Mucosa of rectum (tissue), 2 donors: ENCODE measurements at regions not wholly inside any gene's neighbourhood (a gene's known extent, or its start where the extent isn't known, plus 50 kb on each side); places are given as distances from the start of the nearest gene placed in this dataset.

Source experiments
- H3K27ac ChIP-seq, 2 donors: one replicate each; pipeline ENCODE4 v1.7.0; 2013; ENCODE audit warnings: inconsistent platforms in 2 of 2, low read depth in 2 of 2, low read length in 2 of 2
- H3K27me3 ChIP-seq, 2 donors: one replicate each; pipeline ENCODE4 v1.7.0; 2013; ENCODE audit warnings: low read length in 2 of 2; ENCODE audit not compliant: control insufficient read depth in 2 of 2, insufficient read depth in 2 of 2
- H3K36me3 ChIP-seq, 2 donors: one replicate each; pipeline ENCODE4 v1.7.0; 2013; ENCODE audit warnings: low read length in 2 of 2; ENCODE audit not compliant: control insufficient read depth in 2 of 2, insufficient read depth in 2 of 2
- H3K4me1 ChIP-seq, 2 donors: one replicate each; pipeline ENCODE4 v1.7.0; 2013; ENCODE audit warnings: low read length in 2 of 2, mild to moderate bottlenecking in 1 of 2; ENCODE audit not compliant: control insufficient read depth in 2 of 2, insufficient read depth in 2 of 2
- H3K4me3 ChIP-seq, 2 donors: one replicate each; pipeline ENCODE4 v1.7.0; 2013; ENCODE audit warnings: low read length in 2 of 2
- H3K9ac ChIP-seq, 2 donors: one replicate each; pipeline ENCODE4 v1.7.0; 2013; ENCODE audit warnings: low read length in 2 of 2, low read depth in 1 of 2, mild to moderate bottlenecking in 1 of 2
- H3K9me3 ChIP-seq, 2 donors: one replicate each; pipeline ENCODE4 v1.7.0; 2013; ENCODE audit warnings: low read length in 2 of 2; ENCODE audit not compliant: control insufficient read depth in 2 of 2
- donor health status: healthy.
- donor health status: Normal muscosa, but diverticular disease.

GRCh38 chr5:145166110-145166509 is 669.0 kb downstream of the PRELID2 start:
- Histone ChIP-seq H3K4me3 (no peak overlapping the region), H3K36me3 (no peaks in the 10 kb centered on the region), H3K4me1 (no peaks in the 10 kb centered on the region)

GRCh38 chr5:145163876-145164275 is 671.3 kb downstream of the PRELID2 start:
- no peaks in the 10 kb centered on the region for H3K27me3 ChIP-seq
- no peak overlapping the region for H3K27ac ChIP-seq
- no peak overlapping the region for H3K9ac ChIP-seq

More at GRCh38 chr5:145166110-145166509, 669.0 kb downstream of the PRELID2 start:
- no peaks in the 10 kb centered on the region for H3K27me3 ChIP-seq
- H3K9ac ChIP-seq = no peak overlapping the region
- H3K9me3 ChIP-seq = no peaks in the 10 kb centered on the region
- H3K27ac ChIP-seq = no peak overlapping the region

GRCh38 chr5:145162626-145163025 is 672.5 kb downstream of the PRELID2 start:
- H3K4me1 ChIP-seq = no peaks in the 10 kb centered on the region
- no peak overlapping the region for H3K4me3 ChIP-seq
- H3K36me3 ChIP-seq = no peaks in the 10 kb centered on the region
- H3K27me3 ChIP-seq = no peaks in the 10 kb centered on the region
- H3K9me3 ChIP-seq = no peaks in the 10 kb centered on the region
- H3K27ac ChIP-seq = no peak overlapping the region
- H3K9ac ChIP-seq = no peak overlapping the region

More at GRCh38 chr5:145163876-145164275, 671.3 kb downstream of the PRELID2 start:
- no peaks in the 10 kb centered on the region for H3K9me3 ChIP-seq
- H3K36me3 ChIP-seq = no peaks in the 10 kb centered on the region
- no peak overlapping the region for H3K4me3 ChIP-seq
- no peaks in the 10 kb centered on the region for H3K4me1 ChIP-seq

- Histone ChIP-seq H3K27ac (no peak overlapping the region), H3K9ac (no peak overlapping the region), H3K9me3 (no peaks in the 10 kb centered on the region), H3K36me3 (no peaks in the 10 kb centered on the region), H3K27me3 (no peaks in the 10 kb centered on the region), H3K4me3 (no peak overlapping the region), H3K4me1 (no peaks in the 10 kb centered on the region)
These were observed 673.8 kb downstream of the PRELID2 start for GRCh38 chr5:145161391-145161790.

GRCh38 chr5:145160679-145161078 is 674.5 kb downstream of the PRELID2 start:
- no peaks in the 10 kb centered on the region for H3K27me3 ChIP-seq
- H3K9me3 ChIP-seq = no peaks in the 10 kb centered on the region
- H3K9ac ChIP-seq = no peak overlapping the region
- no peaks in the 10 kb centered on the region for H3K4me1 ChIP-seq
- H3K36me3 ChIP-seq = no peaks in the 10 kb centered on the region
- H3K27ac ChIP-seq = no peak overlapping the region
- H3K4me3 ChIP-seq = no peak overlapping the region

- no peak overlapping the region for H3K4me3 ChIP-seq
- H3K9me3 ChIP-seq = no peaks in the 10 kb centered on the region
- H3K27ac ChIP-seq = no peak overlapping the region
- no peak overlapping the region for H3K9ac ChIP-seq
- no peaks in the 10 kb centered on the region for H3K36me3 ChIP-seq
- H3K27me3 ChIP-seq = no peaks in the 10 kb centered on the region
- H3K4me1 ChIP-seq = no peaks in the 10 kb centered on the region
These were observed 676.4 kb downstream of the PRELID2 start for GRCh38 chr5:145158730-145159129.

- no peaks in the 10 kb centered on the region for H3K27me3 ChIP-seq
- no peaks in the 10 kb centered on the region for H3K4me1 ChIP-seq
- H3K36me3 ChIP-seq = no peaks in the 10 kb centered on the region
- H3K9ac ChIP-seq = no peak overlapping the region
- H3K27ac ChIP-seq = no peak overlapping the region
- no peaks in the 10 kb centered on the region for H3K9me3 ChIP-seq
- no peak overlapping the region for H3K4me3 ChIP-seq
These were observed 677.3 kb downstream of the PRELID2 start for GRCh38 chr5:145157841-145158240.

- H3K9me3 ChIP-seq = no peaks in the 10 kb centered on the region
These were observed 693.6 kb downstream of the PRELID2 start for GRCh38 chr5:145141534-145141933.

GRCh38 chr5:145130996-145131395 is 704.1 kb downstream of the PRELID2 start:
- Histone ChIP-seq H3K27me3 (no peaks in the 10 kb centered on the region), H3K4me3 (no peak overlapping the region), H3K9me3 (no peaks in the 10 kb centered on the region), H3K36me3 (no peaks in the 10 kb centered on the region), H3K9ac (no peak overlapping the region), H3K27ac (no peak overlapping the region), H3K4me1 (no peaks in the 10 kb centered on the region)

More at GRCh38 chr5:145141534-145141933, 693.6 kb downstream of the PRELID2 start:
- Histone ChIP-seq H3K36me3 (no peaks in the 10 kb centered on the region), H3K4me3 (no peak overlapping the region), H3K4me1 (no peaks in the 10 kb centered on the region), H3K27me3 (no peaks in the 10 kb centered on the region), H3K27ac (no peak overlapping the region), H3K9ac (no peak overlapping the region)

GRCh38 chr5:145129797-145130196 is 705.3 kb downstream of the PRELID2 start:
- no peaks in the 10 kb centered on the region for H3K9me3 ChIP-seq
- no peak overlapping the region for H3K4me3 ChIP-seq
- H3K27ac ChIP-seq = no peak overlapping the region
- H3K36me3 ChIP-seq = no peaks in the 10 kb centered on the region
- H3K4me1 ChIP-seq = no peaks in the 10 kb centered on the region
- H3K9ac ChIP-seq = no peak overlapping the region
- H3K27me3 ChIP-seq = no peaks in the 10 kb centered on the region

- Histone ChIP-seq H3K9me3 (no peaks in the 10 kb centered on the region), H3K27ac (no peak overlapping the region), H3K36me3 (no peaks in the 10 kb centered on the region), H3K27me3 (no peaks in the 10 kb centered on the region), H3K4me3 (no peak overlapping the region), H3K9ac (no peak overlapping the region), H3K4me1 (no peaks in the 10 kb centered on the region)
These were observed 710.3 kb downstream of the PRELID2 start for GRCh38 chr5:145124806-145125205.
